ENCODE measurements at regions not wholly inside any gene's neighbourhood (a gene's known extent, or its start where the extent isn't known, plus 50 kb on each side); places are given as distances from the start of the nearest gene placed in this dataset.

- no peak for DNase-seq
Measured at GRCh38 chr2:120940726-120941256, 205.1 kb downstream of the GLI2 start.

- DNase-seq = no peak
Measured at GRCh38 chr2:120941571-120942120, 206.0 kb downstream of the GLI2 start.

GRCh38 chr2:120942658-120943057 lies 207.0 kb downstream of the GLI2 start:
- DNase-seq = no peak

GRCh38 chr2:120943403-120944034 lies 207.9 kb downstream of the GLI2 start:
- no peak for DNase-seq

- no peak for DNase-seq
Measured at GRCh38 chr2:120944575-120944974, 208.9 kb downstream of the GLI2 start.

- no peak for DNase-seq
Measured at GRCh38 chr2:120945091-120945490, 209.4 kb downstream of the GLI2 start.

- no peak for DNase-seq
Measured at GRCh38 chr2:120945832-120946499, 210.3 kb downstream of the GLI2 start.

GRCh38 chr2:120947327-120947726 lies 211.7 kb downstream of the GLI2 start:
- DNase-seq = no peak

GRCh38 chr2:120947982-120948661 lies 212.5 kb downstream of the GLI2 start:
- no peak for DNase-seq

GRCh38 chr2:120948662-120949011 lies 213.0 kb downstream of the GLI2 start:
- no peak for DNase-seq

- DNase-seq = no peak
Measured at GRCh38 chr2:120949027-120949956, 213.6 kb downstream of the GLI2 start.

GRCh38 chr2:120949957-120950590 lies 214.4 kb downstream of the GLI2 start:
- no peak for DNase-seq

GRCh38 chr2:120951693-120952092 lies 216.0 kb downstream of the GLI2 start:
- DNase-seq = no peak

GRCh38 chr2:120952318-120952717 lies 216.7 kb downstream of the GLI2 start:
- DNase-seq = no peak

- no peak for DNase-seq
Measured at GRCh38 chr2:120953066-120953756, 217.5 kb downstream of the GLI2 start.

GRCh38 chr2:120953843-120954584 lies 218.3 kb downstream of the GLI2 start:
- no peak for DNase-seq

- DNase-seq = no peak
Measured at GRCh38 chr2:120954939-120955338, 219.3 kb downstream of the GLI2 start.

- DNase-seq = no peak
Measured at GRCh38 chr2:120955427-120955826, 219.8 kb downstream of the GLI2 start.

GRCh38 chr2:120956486-120957156 lies 221.0 kb downstream of the GLI2 start:
- no peak for DNase-seq

- DNase-seq = no peak
Measured at GRCh38 chr2:120957905-120958304, 222.2 kb downstream of the GLI2 start.
